GM12874 (cell line): ENCODE measurements at regions not wholly inside any gene's neighbourhood (a gene's known extent, or its start where the extent isn't known, plus 50 kb on each side); places are given as distances from the start of the nearest gene placed in this dataset.

ENCODE experiments used
- TF ChIP-seq, protein P1 (sequence below): IDR thresholded peaks from 2 replicates; pipeline ENCODE4 v1.5.1; 2011; ENCODE audit warnings: low read depth, mild to moderate bottlenecking, control low read depth, low read length, moderate library complexity; ENCODE audit not compliant: insufficient read depth

DNA sequence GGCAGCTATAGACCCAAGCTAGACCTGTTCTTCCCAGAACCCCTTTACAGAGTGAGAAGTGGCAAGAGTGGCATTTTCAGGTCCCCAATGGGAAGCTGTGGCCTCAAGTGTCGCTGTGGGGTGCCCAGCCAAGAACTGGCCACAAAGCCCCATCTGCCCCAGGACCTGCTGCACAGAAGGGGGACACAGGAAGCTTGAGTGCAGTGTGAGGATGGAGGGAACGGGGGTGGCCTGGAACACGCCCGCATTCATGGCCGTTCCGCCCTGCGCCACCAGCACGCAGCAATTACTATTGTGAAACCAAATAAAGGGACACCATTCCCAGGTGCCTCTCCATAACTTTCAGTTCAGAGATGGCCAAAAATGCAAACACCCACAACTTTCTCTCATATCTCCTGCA lies 237.6 kb upstream of the TCERG1L start:
- TF ChIP-seq, protein P1, sequence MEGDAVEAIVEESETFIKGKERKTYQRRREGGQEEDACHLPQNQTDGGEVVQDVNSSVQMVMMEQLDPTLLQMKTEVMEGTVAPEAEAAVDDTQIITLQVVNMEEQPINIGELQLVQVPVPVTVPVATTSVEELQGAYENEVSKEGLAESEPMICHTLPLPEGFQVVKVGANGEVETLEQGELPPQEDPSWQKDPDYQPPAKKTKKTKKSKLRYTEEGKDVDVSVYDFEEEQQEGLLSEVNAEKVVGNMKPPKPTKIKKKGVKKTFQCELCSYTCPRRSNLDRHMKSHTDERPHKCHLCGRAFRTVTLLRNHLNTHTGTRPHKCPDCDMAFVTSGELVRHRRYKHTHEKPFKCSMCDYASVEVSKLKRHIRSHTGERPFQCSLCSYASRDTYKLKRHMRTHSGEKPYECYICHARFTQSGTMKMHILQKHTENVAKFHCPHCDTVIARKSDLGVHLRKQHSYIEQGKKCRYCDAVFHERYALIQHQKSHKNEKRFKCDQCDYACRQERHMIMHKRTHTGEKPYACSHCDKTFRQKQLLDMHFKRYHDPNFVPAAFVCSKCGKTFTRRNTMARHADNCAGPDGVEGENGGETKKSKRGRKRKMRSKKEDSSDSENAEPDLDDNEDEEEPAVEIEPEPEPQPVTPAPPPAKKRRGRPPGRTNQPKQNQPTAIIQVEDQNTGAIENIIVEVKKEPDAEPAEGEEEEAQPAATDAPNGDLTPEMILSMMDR, result no peak

DNA sequence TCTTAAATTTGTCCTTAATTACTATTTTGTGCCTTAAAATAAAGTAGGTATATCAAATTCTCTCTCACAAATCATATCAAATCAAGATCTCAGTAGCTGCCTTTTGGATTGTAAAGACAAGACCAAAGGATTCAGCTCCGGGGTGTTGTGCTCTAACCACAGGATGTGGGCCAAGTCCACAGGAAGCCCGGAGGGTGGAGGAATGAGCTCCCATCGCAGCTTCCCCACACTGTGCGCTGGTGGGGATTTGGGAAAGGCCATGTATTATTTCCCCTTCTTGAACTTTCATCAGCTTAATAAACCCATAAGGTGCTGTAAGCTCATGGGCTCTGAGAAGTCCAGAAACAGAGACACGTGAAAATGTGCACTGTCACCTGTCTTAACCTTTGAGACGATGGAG lies 241.6 kb upstream of the TCERG1L start:
- TF ChIP-seq, protein P1, result no peak

DNA sequence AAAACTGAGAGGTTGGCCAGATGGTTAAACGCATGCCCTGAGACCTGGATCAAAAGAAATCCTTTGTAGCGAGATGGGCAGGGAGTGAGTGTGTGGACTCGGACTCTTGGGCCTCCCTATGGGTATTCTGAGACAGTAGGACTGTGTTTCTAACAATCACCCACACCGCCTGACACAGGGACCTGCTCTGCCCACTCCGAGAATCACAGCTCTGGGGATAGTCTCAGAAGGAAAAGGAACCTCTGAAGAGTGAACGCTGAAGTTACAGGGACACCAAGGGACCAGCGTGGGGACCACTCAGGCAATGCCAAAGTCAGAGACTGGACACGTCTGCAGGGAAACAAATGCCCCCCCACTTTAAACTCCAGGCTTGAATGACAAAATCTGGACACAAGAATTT lies 242.1 kb upstream of the TCERG1L start:
- TF ChIP-seq, protein P1, result no peak

DNA sequence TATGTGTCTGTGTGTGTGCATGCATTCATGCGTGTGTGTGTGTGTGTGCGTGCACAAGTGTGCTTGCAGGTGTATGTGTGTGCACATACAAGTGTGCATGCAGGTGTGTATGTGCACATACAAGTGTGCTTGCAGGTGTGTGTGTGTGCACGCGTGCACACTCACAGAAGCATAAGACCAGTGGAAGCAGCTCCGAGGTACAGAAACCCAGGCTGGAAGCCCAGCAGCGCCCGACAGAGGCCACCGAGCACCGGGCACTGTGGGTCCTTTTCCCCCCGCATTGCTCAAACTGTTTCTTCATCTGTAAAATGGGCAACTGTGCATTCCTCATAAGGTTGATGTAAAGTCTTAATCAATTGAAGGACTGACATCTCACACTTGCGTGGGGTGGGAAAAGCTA lies 243.3 kb upstream of the TCERG1L start:
- TF ChIP-seq, protein P1, result no peak

DNA sequence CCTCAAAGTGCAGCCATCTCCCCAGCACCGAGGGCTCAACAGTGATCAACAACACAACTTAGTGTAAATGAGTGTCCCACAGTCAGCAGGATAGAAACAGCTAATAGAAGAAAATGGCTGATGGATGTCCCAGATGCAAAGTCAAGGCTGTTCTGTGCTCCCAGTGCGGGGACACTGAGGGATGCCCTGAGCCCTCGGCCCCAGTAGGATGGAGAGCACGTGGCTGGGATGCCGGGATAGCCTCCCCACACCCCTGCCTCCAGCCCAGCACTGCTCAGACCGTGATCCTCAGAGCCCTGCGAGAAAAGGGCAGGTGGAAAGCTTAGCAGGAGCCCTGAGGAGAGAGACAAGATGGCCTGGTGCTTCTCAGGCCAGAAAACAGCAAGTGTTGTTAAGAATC lies 243.9 kb upstream of the TCERG1L start:
- TF ChIP-seq, protein P1, result no peak

DNA sequence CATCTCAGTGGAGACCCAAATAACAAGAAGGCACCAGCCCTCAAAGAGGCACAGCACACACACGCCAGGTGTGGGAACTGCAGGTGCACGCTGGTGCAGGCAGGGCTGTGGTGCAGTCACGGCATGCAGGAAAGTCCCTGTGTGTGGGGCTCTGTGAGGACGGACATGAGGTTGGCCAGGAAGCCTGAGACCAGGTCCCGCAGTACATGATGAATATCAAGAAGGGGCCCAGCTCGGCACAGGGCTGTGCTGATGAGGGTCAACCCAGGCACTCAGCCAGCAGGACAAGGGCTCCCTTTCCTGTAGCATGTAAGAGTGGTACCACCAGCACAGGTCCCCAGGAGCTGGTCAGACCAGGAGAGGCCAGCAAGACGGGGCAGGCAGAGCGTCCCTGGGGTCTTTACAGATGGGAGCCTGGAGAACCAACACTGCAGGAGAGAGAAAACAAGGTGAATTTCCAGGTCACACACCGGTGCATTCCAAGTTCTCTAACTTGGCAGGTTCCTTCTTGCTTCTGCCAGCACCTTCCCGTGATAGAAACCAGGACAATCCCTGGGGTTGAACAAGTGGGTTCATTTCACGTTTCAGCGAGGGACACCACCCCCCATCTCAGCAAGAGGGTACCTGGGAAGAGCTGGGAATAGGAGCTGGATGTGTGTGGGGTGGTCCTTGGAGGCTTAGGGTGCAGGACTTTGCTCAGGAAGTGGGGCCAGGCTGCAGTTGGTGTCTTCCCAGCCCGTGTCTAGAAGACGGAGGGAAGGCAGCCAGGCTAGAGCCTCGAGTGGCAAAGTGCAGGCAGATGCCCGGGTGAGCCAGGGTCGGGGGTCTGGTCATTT lies 244.8 kb upstream of the TCERG1L start:
- TF ChIP-seq, protein P1, result no peak

DNA sequence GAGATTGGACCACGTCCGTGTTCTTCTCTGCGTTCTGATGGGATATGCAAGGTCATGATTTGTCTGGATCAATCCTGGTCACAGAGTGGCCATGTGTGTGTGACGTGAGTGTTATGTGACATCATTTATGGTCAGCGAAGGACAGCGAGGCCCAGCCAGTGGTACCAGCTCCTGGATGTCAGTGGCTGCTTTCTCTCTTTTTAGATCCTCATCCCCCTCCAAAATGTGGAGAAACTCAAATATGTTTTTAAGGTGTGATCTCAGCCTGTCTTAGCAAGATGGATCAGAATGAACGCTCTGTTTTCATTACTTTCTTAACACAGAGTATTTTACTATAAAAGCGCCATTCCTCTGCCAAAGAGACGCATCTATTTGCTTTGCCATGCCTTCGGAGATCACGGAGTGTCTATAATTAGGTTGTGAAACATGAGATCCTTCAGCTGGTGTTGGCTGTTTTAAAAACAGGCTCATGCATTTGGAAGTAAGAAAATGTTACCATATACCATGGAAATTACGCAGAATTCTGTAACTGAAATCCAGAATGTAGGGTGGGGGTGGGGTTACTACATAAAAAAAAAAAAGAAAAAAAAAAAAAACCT lies 245.5 kb upstream of the TCERG1L start:
- TF ChIP-seq, protein P1, result no peak
